ENCODE measurements at regions not wholly inside any gene's neighbourhood (a gene's known extent, or its start where the extent isn't known, plus 50 kb on each side); places are given as distances from the start of the nearest gene placed in this dataset.
"Not testable (repeated sequence)": the region's sequence is repeated elsewhere in the genome, so short reads cannot be mapped to it uniquely, and the experiment has no call there.

GRCh38 chr21:16187603-16188301 is 458.0 kb downstream of the USP25 start:
- DNase-seq, result no peak

GRCh38 chr21:16192902-16193301 is 463.1 kb downstream of the USP25 start:
- DNase-seq, result no peak

- DNase-seq, result no peak
Observed at GRCh38 chr21:16193496-16194094, 463.8 kb downstream of the USP25 start.

- DNase-seq, result peak; percentile 12
Observed at GRCh38 chr21:16194095-16194787, 464.5 kb downstream of the USP25 start.

GRCh38 chr21:16194788-16195537 is 465.2 kb downstream of the USP25 start:
- no peak for DNase-seq

- DNase-seq, result no peak
Observed at GRCh38 chr21:16195538-16195910, 465.7 kb downstream of the USP25 start.

GRCh38 chr21:16196001-16196400 is 466.2 kb downstream of the USP25 start:
- no peak for DNase-seq

- DNase-seq, result no peak
Observed at GRCh38 chr21:16198546-16198945, 468.8 kb downstream of the USP25 start.

GRCh38 chr21:16199539-16199938 is 469.8 kb downstream of the USP25 start:
- DNase-seq, result no peak

GRCh38 chr21:16201718-16202117 is 471.9 kb downstream of the USP25 start:
- DNase-seq, result no peak

GRCh38 chr21:16205527-16205926 is 475.7 kb downstream of the USP25 start:
- no peak for DNase-seq

GRCh38 chr21:16211339-16212303 is 481.8 kb downstream of the USP25 start:
- DNase-seq, result no peak

- DNase-seq, result no peak
Observed at GRCh38 chr21:16213518-16213917, 483.7 kb downstream of the USP25 start.

GRCh38 chr21:16215193-16215592 is 485.4 kb downstream of the USP25 start:
- DNase-seq, result no peak

- no peak for DNase-seq
Observed at GRCh38 chr21:16215663-16216183, 485.9 kb downstream of the USP25 start.

GRCh38 chr21:16216288-16216962 is 486.6 kb downstream of the USP25 start:
- DNase-seq, result no peak

- no peak for DNase-seq
Observed at GRCh38 chr21:16218682-16219343, 489.0 kb downstream of the USP25 start.

GRCh38 chr21:16224756-16225155 is 495.0 kb downstream of the USP25 start:
- DNase-seq, result not testable (repeated sequence)

- no peak for DNase-seq
Observed at GRCh38 chr21:16239659-16240265, 510.0 kb downstream of the USP25 start.

- no peak for DNase-seq
Observed at GRCh38 chr21:16241016-16241415, 511.2 kb downstream of the USP25 start.

Measured in activated CD4-positive, alpha-beta T cell treated with anti-CD3 and anti-CD28 coated beads for 48 hours (primary cell).